GM18909 (cell line): ENCODE measurements at regions not wholly inside any gene's neighbourhood (a gene's known extent, or its start where the extent isn't known, plus 50 kb on each side); places are given as distances from the start of the nearest gene placed in this dataset.
"Not testable (repeated sequence)": the region's sequence is repeated elsewhere in the genome, so short reads cannot be mapped to it uniquely, and the experiment has no call there.

ENCODE experiments used
- ATAC-seq: cut with Tn5 transposase; IDR thresholded peaks from one replicate; pipeline ENCODE4 v1.9.1; 2021; ENCODE audit warnings: mild to moderate bottlenecking; ENCODE audit not compliant: unreplicated experiment, poor library complexity

DNA sequence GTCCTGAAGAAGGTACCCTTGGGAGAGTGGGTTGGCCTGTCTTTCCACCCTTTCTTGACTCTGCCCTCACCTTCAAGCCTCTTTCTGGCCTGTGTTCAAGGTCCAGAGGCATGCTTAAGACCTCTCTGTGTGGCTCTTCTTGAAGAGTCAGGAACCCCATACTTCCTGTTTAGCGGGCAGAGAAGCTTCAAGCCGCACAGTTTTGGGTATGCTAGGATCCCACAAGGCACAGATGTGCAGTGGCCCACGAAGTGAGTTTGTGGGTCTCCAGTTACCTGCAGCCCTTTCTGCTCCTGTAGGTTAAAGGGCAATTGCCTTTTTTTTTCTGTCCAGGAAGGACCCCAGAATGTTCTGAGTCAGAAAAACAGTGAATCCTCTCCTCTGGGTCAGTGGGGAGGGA lies 87.4 kb upstream of the FCGR1A start:
- not testable (repeated sequence) for ATAC-seq

- ATAC-seq: not testable (repeated sequence)
Measured at GRCh38 chr1:149700220-149700619, 82.3 kb upstream of the FCGR1A start.

DNA sequence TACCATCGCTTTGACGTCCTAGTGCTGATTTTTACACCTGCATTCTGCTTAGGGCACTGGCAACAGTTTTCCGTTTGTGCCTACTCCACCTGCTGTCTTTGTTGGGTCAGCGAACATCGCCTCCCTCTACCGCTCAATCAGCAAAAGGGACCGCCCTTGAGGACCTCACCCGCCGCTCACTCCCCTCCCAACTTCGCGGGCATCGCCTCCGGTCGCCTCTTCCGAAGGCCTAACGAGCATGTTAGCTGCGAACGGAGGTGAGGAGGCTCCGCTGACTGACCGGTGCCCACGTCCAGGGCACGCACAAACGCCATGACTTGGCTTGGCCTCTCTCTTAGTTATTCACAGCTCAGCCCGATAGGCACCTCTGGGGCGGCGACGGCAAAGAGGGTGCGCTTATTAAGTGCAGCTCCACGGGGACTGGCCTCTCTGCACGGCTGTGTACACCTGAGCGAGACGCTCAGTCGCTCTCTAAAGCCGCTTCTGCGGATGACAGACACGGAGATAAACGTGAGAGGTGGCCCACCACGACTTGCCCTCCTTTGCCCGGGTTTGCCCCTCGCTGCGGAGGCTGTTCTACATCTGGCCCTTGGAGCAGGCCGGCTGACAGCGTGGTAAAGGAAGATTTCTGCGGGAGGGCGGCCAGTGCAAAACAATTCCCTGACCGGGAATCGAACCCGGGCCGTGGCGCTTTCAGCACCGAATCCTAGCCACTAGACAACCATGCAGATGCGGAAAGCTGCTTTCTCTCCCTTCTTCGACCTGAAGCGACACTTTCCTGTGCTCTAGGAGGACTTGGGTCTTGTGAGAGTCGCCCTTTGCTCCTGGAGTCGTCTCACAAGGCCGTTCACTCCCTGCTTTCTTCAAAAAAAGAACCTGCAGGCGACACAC lies 81.6 kb upstream of the FCGR1A start:
- ATAC-seq: not testable (repeated sequence)

DNA sequence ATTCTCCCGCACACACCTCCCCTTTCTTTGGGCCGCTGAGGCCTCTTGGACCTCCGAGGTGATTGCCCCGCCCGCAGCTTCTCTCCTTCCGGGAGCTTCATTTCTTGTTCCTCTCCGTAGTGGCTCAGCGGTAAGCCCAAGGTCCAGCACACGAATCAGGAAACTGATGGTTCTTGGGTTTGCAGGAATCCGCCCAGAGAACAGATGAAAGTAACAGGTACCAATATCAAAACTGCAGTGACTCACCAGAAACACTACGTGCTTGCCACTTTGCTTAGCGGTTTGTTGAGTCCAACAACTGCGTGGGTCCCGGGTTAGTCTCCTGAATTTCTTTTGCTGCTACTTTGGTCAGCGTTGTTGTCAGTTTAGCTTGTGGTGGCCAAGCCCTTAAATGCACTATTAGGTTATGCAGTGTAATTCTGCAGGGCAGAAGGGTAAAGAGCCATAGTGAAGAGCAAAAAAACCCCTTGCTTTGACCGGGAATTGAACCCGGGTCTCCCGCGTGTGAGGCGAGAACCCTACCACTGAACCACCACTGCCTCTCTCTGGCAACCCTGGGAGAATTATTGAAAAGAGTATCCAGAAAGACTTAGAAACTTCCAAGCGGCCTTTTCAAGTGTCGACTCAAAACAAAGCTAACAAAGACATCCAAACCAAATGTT lies 74.2 kb upstream of the FCGR1A start:
- peak; percentile 85 for ATAC-seq

DNA sequence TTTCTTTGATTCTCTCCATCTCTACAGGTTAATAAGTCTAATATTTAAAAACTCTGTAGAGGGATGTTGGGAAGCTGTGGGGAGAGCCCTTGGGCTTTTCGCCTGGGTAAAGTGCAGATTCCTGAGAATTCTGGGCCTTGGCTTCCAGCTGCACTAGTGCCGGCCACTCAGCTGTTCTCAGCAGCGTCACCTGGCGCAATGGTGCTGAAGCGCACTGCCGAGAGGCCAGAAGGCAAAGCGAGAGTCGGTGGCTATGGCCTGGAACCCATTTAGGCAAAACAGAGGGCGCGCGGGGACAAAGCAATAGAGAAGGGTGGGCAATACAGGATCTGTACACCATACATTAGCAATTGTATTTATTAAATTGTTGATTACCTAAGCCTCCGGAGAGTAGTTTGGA lies 70.8 kb upstream of the FCGR1A start:
- ATAC-seq: peak; percentile 49

GRCh38 chr1:149712154-149712927 lies 70.2 kb upstream of the FCGR1A start:
- not testable (repeated sequence) for ATAC-seq

DNA sequence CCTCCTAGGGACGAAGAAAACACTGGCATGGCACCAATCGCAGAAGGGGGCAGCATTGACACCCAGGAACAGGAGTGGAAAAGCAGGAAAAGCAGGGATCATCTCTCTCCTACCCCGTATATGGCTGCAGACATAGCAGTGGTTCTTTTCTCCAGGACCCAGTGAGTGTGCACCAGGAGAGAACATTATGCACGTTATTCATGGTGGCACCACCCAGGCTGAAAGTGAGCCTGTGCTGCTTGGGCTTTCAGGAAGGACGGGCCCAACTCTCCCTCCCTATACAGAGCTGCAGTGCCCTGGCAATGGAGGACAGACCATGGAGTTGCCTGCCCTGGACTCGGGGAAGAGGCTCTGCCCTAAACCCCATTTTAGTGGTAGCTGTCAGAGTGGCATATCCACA lies 69.0 kb upstream of the FCGR1A start:
- not testable (repeated sequence) for ATAC-seq

- ATAC-seq: not testable (repeated sequence)
Measured at GRCh38 chr1:149713952-149714351, 68.5 kb upstream of the FCGR1A start.

- not testable (repeated sequence) for ATAC-seq
Measured at GRCh38 chr1:149724618-149725302, 57.7 kb upstream of the FCGR1A start.

DNA sequence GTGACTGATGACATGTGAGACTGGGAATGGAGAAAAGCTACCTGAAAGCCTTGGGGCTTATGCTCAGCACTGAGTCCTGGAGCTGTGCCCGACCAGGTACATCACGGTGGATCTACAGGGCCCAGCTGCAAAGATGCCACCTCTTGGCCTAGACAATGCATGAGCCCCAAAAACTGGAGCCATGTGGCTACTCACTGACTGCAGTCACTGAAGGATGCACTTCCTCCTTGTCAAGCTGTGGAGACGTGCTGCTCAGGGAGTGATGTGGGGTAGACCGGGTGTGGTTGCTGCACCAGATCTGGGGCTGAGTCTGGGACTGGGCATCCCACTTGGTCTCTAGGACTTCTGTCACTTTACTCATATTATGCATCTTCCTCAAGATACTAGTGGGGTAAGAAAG lies 55.8 kb upstream of the FCGR1A start:
- not testable (repeated sequence) for ATAC-seq

DNA sequence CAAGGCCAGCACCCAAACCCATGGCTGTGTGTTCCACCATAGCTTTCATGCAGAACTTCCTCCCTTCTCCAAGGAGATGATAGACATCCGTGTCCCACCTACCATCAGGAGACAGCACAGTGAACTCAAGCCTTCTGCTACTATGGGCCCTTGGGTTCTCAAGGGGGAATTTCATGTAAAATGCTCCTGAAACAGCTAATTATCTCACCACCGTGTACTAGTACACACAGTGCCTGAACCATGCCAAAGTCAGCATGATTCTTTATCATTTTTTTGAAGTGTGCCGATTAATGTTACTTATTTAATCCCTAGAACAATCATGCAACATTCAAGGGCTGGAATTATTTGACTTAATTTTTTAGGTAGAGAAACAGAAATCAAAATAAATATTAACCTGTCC lies 53.9 kb upstream of the FCGR1A start:
- not testable (repeated sequence) for ATAC-seq
